Osteocyte (in vitro differentiated cells): ENCODE measurements at regions not wholly inside any gene's neighbourhood (a gene's known extent, or its start where the extent isn't known, plus 50 kb on each side); places are given as distances from the start of the nearest gene placed in this dataset.

ENCODE experiments used
- DNase-seq: peaks from one replicate; pipeline ENCODE4 v3.0.0; 2021; ENCODE audit warnings: mixed read lengths; ENCODE audit not compliant: unreplicated experiment; ENCODE audit errors: extremely low spot score
- H3K27ac Mint-ChIP-seq: one replicate; pipeline ENCODE4 v1.8.0; 2021; ENCODE audit warnings: mild to moderate bottlenecking, mixed read lengths; ENCODE audit not compliant: unreplicated experiment
- H3K27me3 Mint-ChIP-seq: one replicate; pipeline ENCODE4 v1.8.0; 2021; ENCODE audit warnings: mixed read lengths; ENCODE audit not compliant: unreplicated experiment
- H3K36me3 Mint-ChIP-seq: one replicate; pipeline ENCODE4 v1.8.0; 2021; ENCODE audit warnings: mixed read lengths; ENCODE audit not compliant: unreplicated experiment
- H3K4me1 Mint-ChIP-seq: one replicate; pipeline ENCODE4 v1.8.0; 2021; ENCODE audit warnings: mixed read lengths; ENCODE audit not compliant: unreplicated experiment
- H3K4me3 Mint-ChIP-seq: one replicate; pipeline ENCODE4 v1.8.0; 2021; ENCODE audit warnings: mild to moderate bottlenecking, moderate library complexity, mixed read lengths; ENCODE audit not compliant: unreplicated experiment
- H3K9me3 Mint-ChIP-seq: one replicate; pipeline ENCODE4 v1.8.0; 2021; ENCODE audit warnings: mixed read lengths; ENCODE audit not compliant: unreplicated experiment
- CTCF ChIP-seq: fragments of 200-600 bp; sonication (generic); IDR thresholded peaks from 2 replicates; pipeline ENCODE4 v1.5.0; 2021; ENCODE audit warnings: antibody characterized with exemption, mild to moderate bottlenecking, moderate library complexity

GRCh38 chr1:5738911-5739462 is 253.2 kb downstream of the NPHP4 start:
- Mint-ChIP-seq H3K4me3 (no peak overlapping the region), H3K27me3 (no peaks in the 10 kb centered on the region), H3K9me3 (peaks cover 11% of the 10 kb centered on the region), H3K36me3 (no peaks in the 10 kb centered on the region), H3K27ac (no peak overlapping the region), H3K4me1 (no peaks in the 10 kb centered on the region)
- TF ChIP-seq CTCF: no peak
- DNase-seq: no peak

GRCh38 chr1:5737081-5737480 is 255.1 kb downstream of the NPHP4 start:
- no peak overlapping the region for H3K27ac Mint-ChIP-seq
- no peak for TF ChIP-seq CTCF
- H3K4me3 Mint-ChIP-seq: no peak overlapping the region
- peaks cover 11% of the 10 kb centered on the region for H3K9me3 Mint-ChIP-seq
- H3K36me3 Mint-ChIP-seq: no peaks in the 10 kb centered on the region
- H3K4me1 Mint-ChIP-seq: no peaks in the 10 kb centered on the region
- DNase-seq: no peak
- no peaks in the 10 kb centered on the region for H3K27me3 Mint-ChIP-seq

- TF ChIP-seq CTCF: no peak
- no peaks in the 10 kb centered on the region for H3K4me1 Mint-ChIP-seq
- no peak for DNase-seq
- H3K27ac Mint-ChIP-seq: no peak overlapping the region
- peaks cover 11% of the 10 kb centered on the region for H3K9me3 Mint-ChIP-seq
- no peak overlapping the region for H3K4me3 Mint-ChIP-seq
- H3K36me3 Mint-ChIP-seq: no peaks in the 10 kb centered on the region
- H3K27me3 Mint-ChIP-seq: no peaks in the 10 kb centered on the region
These were observed 257.2 kb downstream of the NPHP4 start for GRCh38 chr1:5734996-5735395.

- Mint-ChIP-seq H3K4me3 (no peak overlapping the region), H3K27ac (no peak overlapping the region), H3K27me3 (no peaks in the 10 kb centered on the region), H3K9me3 (peaks cover 11% of the 10 kb centered on the region), H3K36me3 (no peaks in the 10 kb centered on the region), H3K4me1 (no peaks in the 10 kb centered on the region)
- TF ChIP-seq CTCF: no peak
- no peak for DNase-seq
These were observed 257.8 kb downstream of the NPHP4 start for GRCh38 chr1:5734414-5734813.

- no peaks in the 10 kb centered on the region for H3K4me1 Mint-ChIP-seq
- no peak for TF ChIP-seq CTCF
- no peak overlapping the region for H3K4me3 Mint-ChIP-seq
- H3K9me3 Mint-ChIP-seq: peaks cover 11% of the 10 kb centered on the region
- no peak overlapping the region for H3K27ac Mint-ChIP-seq
- H3K27me3 Mint-ChIP-seq: no peaks in the 10 kb centered on the region
- no peak for DNase-seq
- no peaks in the 10 kb centered on the region for H3K36me3 Mint-ChIP-seq
These were observed 258.6 kb downstream of the NPHP4 start for GRCh38 chr1:5733596-5733995.
